Stimulated activated CD4-positive, alpha-beta T cell treated with anti-CD3 and anti-CD28 coated beads, Interleukin-1b, Interleukin-23, amount 100 ng/mL, for 24 hours (primary cell): ENCODE measurements at regions not wholly inside any gene's neighbourhood (a gene's known extent, or its start where the extent isn't known, plus 50 kb on each side); places are given as distances from the start of the nearest gene placed in this dataset.
A peak's percentile ranks its signal among the peaks of the same experiment; 100 is the strongest.

Experiments
- DNase-seq, 4 experiments: peaks; one replicate each; pipeline ENCODE4 v3.0.0-alpha.2; 2020; ENCODE audit warnings: low read depth in 4 of 4, low spot score in 1 of 4

- DNase-seq, result no peak
Observed at GRCh38 chr11:70644343-70645060, 246.2 kb downstream of the CTTN start.

GRCh38 chr11:70645537-70645936 is 247.2 kb downstream of the CTTN start:
- DNase-seq, result no peak

- no peak for DNase-seq
Observed at GRCh38 chr11:70646272-70647049, 248.1 kb downstream of the CTTN start.

- DNase-seq, result no peak
Observed at GRCh38 chr11:70647188-70648166, 249.1 kb downstream of the CTTN start.

- DNase-seq, result peak in 3 of 4 experiments; percentile 4 to 13 (median 10)
Observed at GRCh38 chr11:70650075-70650909, 252.0 kb downstream of the CTTN start.

GRCh38 chr11:70651031-70651430 is 252.7 kb downstream of the CTTN start:
- DNase-seq, result no peak

- no peak for DNase-seq
Observed at GRCh38 chr11:70654016-70654415, 255.7 kb downstream of the CTTN start.

- no peak for DNase-seq
Observed at GRCh38 chr11:70655816-70656215, 257.5 kb downstream of the CTTN start.

GRCh38 chr11:70656252-70656651 is 257.9 kb downstream of the CTTN start:
- DNase-seq, result no peak

GRCh38 chr11:70660059-70660888 is 261.9 kb downstream of the CTTN start:
- DNase-seq, result no peak

- DNase-seq, result no peak
Observed at GRCh38 chr11:70660889-70661197, 262.5 kb downstream of the CTTN start.

- DNase-seq, result no peak
Observed at GRCh38 chr11:70661761-70662501, 263.6 kb downstream of the CTTN start.

GRCh38 chr11:70662691-70663098 is 264.4 kb downstream of the CTTN start:
- DNase-seq, result no peak

GRCh38 chr11:70663815-70664214 is 265.5 kb downstream of the CTTN start:
- no peak for DNase-seq

GRCh38 chr11:70666311-70666710 is 268.0 kb downstream of the CTTN start:
- DNase-seq, result no peak

- no peak for DNase-seq
Observed at GRCh38 chr11:70667767-70668166, 269.4 kb downstream of the CTTN start.

- no peak for DNase-seq
Observed at GRCh38 chr11:70668204-70669202, 270.2 kb downstream of the CTTN start.

- no peak for DNase-seq
Observed at GRCh38 chr11:70669281-70669680, 271.0 kb downstream of the CTTN start.
